Stimulated activated naive CD4-positive, alpha-beta T cell treated with Interleukin-2 at 50 U/mL for 16 hours (primary cell): ENCODE measurements at regions not wholly inside any gene's neighbourhood (a gene's known extent, or its start where the extent isn't known, plus 50 kb on each side); places are given as distances from the start of the nearest gene placed in this dataset.
"Not testable (repeated sequence)": the region's sequence is repeated elsewhere in the genome, so short reads cannot be mapped to it uniquely, and the experiment has no call there.

Source experiments
- DNase-seq: peaks from one replicate; lab custom pipeline; 2025; lab: John Stamatoyannopoulos, UW

DNA sequence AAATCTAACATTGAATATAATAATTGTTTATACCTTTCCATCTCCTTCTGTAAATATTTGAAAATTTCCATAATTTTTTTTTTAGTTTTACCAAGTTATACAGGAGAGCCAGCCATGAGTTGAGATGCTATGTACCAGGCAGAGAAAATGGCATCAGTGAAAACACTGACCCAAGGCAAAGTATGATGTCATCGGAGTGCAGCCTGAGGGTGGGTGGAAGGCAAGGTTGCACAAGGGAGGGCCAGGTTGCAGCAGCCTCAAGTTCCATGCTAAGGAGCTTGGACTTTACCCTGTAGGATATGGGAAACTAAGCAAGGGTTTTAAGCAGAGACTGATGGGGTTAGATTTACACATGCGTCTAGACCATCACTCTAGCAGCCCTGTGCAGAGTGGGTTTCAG, 441.1 kb downstream of the BCAT1 start:
- DNase-seq = no peak

DNA sequence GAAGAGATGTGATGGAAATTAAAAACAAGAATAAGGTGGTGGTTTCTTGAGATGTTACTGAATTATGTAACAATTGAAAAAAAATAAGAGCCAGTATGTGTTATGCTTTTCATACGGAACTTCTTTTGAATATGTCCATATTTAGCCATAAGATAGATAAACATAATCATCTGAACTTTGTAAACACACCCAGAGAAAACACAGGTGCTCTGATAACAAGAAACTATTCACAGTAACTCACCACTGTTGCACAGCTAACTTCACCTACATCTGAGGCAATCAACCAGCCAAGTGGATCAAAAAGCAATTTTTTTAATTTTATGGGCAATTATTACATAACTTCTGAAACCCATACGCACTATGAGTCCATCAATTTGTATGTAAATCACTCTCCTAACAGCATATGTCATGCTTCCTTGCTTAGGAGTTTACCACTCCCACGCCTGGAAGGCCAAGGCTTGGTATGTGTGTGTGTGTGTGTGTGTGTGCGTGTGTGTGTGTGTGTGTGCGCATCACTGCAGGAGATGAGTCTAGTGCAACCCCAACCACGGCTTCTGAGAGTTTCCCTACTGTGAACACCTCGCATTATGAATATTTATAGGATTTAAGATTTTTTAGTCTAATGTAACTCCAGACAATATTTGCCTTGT, 443.4 kb downstream of the BCAT1 start:
- DNase-seq = no peak

DNA sequence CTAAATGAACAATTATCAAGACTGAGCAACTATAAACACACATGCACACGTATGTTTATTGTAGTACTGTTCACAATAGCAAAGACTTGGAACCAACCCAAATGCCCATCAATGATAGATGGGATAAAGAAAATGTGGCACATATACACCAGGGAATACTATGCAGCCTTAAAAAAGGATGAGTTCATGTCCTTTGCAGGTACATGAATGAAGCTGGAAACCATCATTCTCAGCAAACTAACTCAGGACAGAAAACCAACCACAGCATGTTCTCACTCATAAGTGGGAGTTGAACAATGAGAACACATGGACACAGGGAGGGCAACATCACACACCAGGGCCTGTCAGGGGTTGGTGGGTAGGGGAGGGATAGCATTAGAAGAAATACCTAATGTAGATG, 445.4 kb downstream of the BCAT1 start:
- DNase-seq = not testable (repeated sequence)

DNA sequence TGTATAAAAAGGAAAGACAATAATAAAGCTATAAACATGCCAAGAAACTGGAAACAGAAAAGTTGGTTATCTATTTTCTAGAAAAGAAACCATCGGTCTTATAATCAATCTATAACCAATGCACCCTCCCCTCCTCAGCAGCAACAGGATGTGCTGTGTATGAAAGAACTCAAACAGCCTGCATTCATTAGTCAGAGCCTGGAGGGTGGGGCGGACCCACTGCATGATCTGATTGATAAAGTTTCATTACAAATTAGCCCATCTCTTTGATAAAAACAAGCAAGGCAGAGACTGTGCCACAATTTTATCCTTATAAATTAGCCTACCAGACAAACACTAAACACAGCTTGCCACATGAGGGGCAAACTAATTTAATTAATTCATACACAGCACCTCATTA, 448.1 kb downstream of the BCAT1 start:
- no peak for DNase-seq

DNA sequence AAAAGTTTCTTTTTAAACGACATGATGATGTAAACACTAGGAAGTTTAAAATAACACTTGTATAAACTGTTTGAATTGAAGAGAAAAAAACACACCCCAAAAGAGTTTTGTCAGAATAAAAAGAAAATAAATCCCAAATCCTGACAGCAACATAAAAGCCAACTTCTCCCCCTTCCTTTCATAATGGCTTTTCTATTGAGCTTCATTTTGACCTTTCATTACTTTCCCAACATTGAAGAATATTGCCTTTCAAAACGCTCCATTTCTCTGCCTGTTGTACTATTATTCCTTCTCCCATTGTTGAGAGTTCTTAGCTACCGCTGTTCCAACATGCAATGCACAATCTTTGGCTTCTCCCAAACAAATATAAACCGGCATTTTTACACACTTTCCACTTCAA, 448.5 kb downstream of the BCAT1 start:
- DNase-seq = no peak

DNA sequence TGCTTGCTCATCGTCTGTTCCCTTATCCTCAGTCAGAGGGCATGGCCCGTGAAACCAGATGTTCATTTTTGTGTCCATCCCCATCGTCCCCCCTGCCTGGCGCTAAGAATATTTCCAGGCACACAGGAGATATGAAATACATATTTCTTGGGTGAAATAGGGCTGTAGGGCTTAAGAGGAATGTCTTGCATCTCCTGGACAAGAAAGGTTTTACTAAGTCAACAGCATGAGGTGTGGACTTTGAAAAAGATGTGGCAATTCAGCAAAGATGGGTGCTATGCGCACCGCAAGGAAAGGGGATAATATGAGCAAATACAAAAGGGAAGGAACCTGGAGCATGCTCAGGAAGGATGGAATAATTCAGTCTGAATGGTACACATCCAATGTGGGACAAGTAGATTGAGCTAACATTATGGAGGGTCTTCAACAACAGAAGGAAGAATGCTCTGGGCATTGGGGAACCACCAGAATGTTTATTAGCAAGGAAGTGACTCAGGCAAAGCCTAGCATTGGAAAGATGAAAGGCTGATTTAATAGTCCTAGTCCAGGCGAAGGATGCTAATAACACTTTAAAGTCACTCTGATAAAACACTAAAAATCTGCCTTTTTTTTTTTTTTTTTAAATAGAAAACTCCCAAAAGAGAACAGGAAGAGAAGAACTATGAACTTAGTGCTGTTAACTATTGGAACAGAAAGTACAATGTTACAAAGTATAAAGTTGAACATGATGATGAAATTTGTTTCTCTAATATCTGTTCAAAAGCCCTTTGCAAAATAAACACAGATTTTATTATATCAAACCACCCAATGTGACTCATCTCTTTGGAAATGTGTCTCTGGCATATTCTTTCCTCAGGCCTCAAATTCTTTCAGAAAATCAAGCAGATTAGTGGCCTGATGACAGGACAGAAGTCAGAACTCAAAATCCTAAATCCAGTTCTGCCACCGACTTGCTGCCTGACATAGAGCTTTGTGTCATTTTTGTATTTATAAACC, 449.5 kb downstream of the BCAT1 start:
- DNase-seq = no peak

DNA sequence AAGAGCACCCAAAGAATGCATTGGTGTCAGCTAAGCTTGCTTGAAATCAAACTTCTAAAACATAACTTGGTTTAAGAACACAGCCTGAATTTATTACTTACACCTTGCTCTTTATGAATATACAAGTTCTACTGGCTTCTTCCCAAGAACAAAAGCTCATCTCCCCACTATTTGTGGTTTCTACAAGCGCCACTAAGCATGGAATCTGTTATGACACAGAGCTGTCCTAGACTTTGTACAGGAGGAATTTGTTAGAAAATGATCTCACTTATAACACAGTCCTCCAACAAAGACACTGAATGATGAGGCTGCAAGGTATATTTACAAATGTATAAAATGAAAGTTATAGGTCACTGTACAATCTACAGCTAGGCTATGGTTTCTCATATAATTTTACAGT, 452.1 kb downstream of the BCAT1 start:
- DNase-seq = no peak

DNA sequence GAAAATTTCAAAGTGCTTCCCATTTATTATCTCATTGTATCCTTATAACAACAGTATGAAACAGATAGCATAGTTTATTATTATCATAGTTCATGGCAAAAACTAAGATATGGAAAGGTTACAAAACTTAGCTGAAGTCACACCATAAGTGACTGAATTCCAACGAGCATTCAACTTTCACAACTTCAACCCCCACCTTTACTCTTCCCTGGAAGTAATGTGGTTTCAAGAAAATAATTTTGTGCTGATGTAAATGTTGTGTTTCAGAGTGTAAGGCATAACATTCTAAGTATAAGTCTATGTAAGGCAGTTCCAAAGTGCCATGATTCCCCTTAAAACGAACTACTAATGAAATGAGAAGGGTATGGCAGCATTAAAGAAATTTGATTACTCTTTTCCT, 454.5 kb downstream of the BCAT1 start:
- no peak for DNase-seq

DNA sequence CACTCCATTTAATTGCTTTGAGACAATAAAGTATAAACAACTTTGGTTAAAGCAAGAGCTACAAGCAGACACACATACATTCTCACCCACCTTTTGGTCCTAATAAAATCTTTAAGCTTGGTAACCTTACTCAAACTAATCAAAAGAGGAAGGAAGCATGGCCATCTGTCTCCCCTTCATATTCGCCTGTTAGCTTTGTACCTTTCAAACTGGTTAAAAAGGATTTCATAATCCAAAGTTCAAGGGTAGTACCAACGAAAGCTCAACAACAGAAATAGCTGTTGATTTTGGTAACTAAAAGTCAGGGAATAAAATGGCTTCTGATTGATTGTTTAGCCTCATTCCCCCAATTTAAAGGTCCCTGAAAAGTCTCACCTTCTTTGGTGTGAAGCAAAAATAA, 456.9 kb downstream of the BCAT1 start:
- no peak for DNase-seq

DNA sequence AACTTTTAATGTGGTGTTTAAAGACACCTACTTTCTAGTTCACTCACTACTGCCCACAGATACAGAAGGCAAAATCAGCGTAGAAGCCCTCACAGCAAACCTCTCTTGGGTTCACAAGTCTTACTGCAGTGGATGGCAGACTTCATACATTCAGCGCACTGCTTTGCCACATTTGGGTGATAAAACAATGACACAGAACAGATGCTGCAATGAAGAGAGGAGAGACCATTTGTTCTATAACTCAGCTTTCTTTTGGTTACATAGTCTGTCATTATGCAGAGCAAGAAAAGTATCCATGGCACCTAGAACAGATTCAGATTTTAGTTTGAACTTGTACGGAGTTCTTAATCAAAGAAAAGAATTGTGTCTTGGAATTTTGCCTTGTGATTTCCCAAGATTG, 459.0 kb downstream of the BCAT1 start:
- no peak for DNase-seq

DNA sequence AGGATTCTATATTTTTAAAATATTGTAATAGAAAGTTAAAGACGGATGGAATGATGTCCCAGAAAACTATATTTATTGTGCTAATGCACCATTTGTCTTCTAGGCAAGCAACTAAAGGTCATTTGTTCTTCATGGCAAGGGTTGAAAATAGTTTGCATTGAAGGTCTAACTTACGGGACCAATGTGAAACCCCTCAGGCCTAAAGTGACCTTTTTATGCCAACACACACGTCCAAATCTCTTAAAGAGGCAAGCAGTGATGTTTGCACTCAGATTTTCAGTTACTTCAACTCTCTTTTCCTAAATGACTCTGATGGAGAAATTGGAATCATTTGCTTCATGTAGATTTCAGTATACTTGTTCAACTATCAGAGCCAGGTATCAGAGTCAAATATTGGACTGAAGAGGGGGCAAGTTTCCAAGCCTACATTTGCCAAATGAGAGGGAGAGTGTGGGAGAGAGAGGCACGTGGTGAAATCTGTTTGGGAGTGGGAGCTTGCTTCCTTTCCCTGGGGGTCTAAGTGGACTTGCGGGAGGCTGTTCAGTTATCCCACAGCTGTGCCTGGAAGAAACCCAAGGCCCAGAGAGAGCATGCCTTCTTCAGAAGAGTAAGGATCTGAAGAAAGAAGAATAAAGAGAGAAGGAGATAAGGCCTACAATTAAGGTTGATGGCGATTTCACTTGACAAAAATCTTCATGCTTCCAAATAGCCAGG, 459.8 kb downstream of the BCAT1 start:
- no peak for DNase-seq

DNA sequence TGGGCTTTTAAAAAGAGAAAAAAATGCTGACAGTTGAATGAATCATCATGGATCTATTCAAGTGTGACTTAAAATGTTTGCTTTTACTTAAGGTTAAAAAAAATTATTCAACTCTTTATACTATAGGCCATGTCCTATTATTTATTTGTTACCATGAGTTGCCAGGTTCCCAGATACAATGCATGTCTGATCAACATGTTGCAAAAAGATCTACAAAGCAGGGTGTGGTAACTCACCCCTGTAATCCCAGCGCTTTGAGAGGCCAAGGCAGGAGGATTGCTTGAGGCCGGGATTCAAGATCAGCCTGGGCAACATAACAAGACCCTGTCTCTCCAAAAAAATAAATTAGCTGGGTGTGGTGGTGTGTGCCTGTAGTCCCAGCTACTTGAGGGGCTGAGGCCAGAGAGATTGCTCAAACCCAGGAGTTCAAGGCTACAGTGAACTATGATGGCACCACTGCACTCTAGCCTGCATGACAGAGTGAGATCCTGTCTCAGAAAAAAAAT, 460.8 kb downstream of the BCAT1 start:
- DNase-seq = no peak

DNA sequence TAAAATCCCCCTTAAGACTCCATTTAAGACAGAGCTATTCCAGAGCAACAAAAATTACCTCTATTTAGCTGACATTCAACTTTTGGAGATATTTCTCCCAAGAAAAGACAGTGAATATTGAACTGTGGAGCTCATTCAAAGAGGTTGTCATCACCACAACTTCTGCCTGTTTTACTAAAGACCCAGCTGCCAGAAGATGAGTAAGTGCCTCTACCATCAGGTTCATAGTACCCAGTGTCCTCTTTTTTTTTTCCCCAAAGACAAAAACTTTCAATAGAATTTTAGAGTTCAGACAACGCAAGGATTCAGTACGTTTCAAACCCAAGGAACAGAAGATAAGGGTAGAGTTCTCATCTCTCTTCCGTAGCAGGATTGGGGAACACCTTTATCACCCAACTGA, 461.3 kb downstream of the BCAT1 start:
- DNase-seq = no peak

DNA sequence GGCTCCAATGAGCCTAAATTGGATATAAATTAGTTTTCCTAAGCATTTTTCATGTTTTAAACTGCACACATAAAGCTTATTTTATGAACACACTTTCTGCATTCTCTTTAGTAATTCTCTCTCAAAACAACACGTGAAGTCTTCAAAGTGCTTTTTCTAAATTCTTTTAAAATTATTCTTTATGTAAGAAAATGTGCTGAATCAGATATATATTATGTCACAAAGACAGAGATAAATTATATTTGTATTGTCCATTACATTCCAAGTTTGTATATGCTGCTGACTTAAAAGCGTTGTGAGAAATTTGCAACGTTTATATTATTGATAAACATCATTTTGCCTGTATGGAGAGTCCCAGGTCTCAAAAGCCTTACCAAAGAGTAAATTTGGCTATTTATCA, 465.2 kb downstream of the BCAT1 start:
- DNase-seq = no peak

DNA sequence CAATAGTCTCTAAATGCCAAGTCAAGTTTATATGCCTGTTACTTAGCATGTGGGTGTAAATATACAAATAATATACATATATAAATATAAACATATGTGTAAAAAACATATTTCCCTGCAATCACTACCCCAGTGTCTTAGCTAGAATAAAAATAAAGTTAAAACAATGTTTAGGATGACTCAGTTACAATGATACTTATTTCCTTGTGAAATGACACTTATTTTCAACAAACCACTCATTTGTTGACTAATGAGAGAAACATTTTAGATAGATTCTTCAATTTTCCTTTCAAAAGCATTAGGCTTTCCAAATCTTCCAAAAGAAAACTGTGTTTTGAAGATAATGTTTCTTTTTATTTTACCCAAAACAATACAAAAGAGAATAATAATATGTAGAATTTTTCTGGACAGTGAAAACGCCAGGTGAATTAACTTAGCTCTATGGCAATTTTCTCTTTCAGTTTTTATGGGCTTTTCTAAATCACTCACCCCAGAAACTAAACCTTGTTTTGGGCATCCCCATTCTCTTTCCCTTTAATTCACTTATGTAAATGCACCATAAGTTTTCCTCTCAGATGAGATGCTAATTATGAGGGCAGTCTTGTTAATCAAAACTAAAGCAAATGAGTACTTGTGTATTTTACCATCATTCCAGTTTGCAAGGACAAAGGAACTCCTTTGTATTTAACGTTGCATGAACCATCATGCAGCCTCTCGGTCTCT, 465.9 kb downstream of the BCAT1 start:
- DNase-seq = no peak

DNA sequence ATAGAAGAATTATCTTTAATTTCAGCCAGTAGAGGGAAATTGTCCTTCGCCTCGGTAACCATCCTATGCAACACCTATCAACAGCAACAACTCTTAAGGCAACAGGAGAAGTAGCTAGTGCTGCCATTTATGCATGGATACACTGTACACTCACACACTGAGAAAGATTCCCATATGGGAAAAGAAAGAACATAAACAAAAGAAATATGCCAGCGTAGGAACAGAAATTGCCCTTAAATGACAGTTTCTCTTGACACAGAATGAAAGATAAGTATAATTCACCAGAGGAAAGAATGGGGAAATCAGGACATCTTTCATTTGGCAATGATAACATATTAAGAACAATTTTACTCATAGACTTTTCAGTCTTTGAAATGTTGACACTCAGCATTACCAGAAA, 466.9 kb downstream of the BCAT1 start:
- no peak for DNase-seq

DNA sequence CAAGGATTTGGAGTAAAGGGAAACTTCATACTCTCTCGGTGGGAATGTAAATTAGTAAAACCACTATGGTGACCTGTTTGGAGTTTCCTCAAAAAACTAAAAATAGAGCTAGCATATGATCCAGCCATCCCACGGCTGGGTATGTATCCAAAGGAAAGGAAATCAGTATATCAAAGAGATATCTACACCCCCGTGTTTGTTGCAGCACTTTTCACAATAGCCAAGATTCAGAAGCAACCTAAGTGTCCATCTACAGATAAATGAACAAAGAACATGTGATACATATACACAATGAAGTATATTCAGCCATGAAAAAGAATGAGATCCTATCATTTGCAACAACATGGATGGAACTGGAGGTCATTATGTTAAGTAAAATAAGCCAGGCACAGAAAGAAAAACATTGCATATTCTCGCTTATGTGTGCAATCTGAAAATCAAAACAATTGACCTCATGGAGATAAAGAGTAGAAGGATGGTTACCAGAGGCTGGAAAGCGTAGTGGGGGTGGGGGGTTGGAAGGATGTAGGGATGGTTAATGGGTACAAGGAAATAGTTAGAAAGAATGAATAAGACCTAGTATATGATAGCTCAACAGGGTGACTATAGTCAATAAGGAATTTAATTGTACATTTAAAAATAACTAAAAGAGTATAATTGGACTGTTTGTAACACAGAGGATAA, 468.0 kb downstream of the BCAT1 start:
- no peak for DNase-seq

DNA sequence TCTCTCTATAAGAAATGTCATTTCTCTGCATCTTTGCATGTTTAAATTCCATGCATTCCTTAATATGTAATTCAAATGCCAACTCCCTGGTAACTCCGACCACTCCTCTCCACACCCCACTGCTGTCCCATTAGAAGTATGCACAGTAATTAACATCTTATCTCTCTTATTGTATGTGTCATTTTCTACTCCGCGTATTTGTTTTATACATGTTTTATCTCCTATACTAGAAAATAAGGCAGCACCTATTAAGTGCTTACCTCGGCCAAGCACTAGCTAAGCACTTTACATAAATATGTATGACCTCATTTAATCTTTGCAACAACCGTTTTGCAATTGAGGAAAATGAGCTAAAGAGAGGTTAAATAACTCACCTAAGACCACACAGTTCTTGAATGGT, 469.8 kb downstream of the BCAT1 start:
- no peak for DNase-seq

DNA sequence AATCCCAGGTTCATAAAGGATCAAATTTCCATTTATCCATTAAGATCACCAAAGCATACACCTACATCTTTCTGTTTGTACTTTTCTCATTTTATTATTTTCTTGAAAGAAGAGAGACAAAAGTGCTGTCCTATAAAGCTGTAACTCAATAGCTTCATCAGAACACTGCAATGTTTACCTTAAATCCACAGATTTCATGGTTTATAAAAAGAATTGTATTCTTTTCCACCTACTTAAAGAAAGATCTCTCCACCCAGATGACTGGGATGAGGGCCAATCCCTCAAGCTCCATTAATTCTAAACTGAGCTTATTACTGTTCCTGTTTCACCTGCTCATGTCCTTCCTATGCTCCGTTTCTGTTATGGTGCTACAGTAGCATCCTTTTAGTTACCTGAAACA, 470.6 kb downstream of the BCAT1 start:
- no peak for DNase-seq

DNA sequence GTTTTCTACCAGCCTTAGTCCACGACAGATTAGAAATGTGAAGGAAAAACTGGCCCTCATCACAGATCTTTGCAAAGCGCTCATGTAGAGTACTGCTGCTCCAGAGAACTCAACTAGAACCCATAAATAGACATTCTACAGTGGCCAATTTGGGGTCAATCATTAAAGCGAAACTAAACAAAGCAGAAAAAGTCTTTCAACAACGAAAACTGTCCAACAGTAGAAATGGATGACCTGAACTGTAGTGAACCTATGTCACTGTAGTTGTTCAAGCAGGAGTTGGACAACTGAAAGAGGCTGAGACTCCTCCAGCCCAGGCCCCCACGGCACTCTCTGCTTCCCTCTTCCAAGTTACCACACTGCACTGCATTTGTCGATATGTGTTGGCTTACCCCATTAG, 472.6 kb downstream of the BCAT1 start:
- no peak for DNase-seq

DNA sequence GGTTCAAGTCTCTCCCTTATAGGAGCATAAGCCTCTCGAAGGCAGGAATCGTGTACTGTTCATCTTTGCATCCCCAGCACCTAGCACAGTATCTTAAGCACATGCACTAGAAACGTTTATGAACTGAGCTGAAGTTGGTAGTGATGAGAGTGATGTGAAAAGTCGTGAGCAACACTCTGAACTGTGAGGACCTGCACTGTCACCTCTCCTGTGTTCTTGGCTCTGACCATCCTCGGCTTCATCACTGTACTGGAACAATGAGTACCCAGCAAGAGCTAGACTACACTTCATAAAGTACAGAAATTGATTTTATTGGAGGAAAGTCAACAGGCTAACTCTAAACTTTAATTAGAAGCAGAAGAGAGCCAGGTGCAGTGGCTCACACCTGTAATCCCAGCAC, 473.6 kb downstream of the BCAT1 start:
- no peak for DNase-seq
